Activated CD8-positive, alpha-beta memory T cell treated with anti-CD3 and anti-CD28 coated beads for 24 hours (primary cell): ENCODE measurements at regions not wholly inside any gene's neighbourhood (a gene's known extent, or its start where the extent isn't known, plus 50 kb on each side); places are given as distances from the start of the nearest gene placed in this dataset.

Experiments used
- DNase-seq: peaks from one replicate; pipeline ENCODE4 v3.0.0-alpha.2; 2020

DNA sequence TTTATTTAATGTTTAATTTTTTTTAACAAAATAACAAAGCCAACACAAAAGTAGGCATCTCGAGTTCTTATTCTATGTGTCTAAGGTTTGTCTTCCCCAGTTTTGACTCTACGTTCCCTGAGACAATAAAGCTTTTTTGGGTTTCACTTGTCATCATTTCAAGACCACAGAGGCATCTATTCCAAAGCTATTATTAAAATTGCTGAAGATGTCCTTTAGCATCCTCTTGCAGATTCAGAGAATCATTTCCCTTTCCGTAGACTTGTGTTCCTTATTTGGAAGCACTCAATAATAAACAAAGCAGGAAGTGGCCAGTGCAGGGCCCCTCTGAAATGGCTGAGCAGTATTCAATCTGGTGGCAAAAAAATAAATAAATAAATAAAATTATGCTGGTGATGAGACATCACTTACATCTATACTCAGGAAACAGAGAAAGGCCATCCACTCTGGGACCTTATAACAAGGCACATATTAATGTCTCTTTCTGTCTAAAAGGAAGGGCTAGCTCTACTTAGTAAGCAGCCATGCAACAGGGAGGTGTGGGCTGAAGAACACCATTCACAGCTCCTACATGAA, 362.3 kb downstream of the WDR72 start:
- DNase-seq = no peak

DNA sequence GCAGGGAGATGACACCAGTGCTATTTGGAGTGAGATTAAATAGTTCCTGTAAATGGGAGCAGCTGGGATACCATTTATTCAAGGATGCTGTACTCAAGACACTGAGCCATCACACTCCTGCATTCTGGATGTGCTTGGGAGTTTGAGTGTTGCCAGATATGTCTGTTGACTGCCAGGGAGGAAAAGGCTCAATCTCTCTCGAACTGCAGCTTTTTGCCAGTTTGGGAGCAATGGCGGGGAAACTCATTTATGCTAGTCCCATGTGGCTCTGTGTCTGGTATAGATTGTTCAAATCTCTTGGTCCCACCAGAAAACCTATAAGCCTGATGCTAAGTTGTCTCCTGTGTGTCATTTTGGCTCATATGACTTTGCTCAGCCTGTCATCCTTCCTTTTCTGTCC, 363.6 kb downstream of the WDR72 start:
- DNase-seq = no peak

DNA sequence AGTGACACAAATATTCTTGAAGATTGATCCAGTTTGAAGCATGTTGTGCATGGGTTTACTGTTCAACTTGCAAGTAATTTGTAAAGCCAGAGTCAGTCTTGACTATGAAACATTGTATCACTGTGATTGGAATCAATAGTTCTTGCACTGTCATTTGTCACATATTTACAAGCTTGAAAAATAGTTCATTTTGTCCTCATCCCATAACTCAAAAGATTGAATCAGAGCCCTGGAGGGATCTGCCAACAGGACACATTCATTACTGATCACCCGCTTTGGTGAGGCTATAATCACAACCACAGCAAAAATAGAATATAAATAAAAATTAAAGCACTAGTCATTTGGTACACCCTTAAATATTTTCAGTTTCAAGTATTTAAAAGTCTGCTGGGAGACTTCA, 368.9 kb downstream of the WDR72 start:
- DNase-seq = no peak

DNA sequence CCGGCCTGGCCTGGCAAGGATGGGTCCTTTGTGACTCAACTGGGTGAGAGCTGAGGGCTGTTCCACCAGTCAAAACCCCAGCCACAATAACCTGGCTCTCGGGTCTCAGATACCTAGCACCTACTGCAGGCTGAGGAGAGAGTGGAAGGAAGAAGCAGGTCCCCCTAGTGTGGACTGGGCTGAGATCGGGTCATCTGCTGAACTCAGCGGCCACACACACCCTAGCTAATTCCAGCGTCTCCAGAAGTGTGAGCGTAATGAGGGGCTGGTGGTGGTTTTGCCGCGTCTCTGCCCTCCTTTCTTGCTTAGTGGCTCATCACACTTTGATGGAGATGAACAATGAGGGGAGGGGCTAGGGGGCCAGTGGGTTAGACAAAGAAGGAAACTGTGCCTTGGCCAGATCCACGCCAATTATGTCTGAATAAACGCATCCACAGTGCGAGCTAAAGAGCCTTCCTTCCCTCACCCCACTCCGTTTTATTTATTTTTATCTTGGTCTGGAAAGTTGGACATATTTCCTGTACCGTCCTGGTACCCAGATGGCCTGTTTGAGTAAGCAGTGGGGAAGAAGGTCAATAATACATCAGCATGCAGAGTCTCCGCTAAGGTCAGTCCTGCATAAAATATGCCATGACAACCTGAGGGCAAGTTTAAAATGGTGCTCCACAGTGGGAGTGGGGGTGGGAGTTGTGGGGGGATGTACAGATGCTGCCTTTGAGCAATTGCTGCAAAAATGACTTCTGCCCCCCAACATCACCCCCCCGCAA, 370.0 kb downstream of the WDR72 start:
- DNase-seq = no peak

DNA sequence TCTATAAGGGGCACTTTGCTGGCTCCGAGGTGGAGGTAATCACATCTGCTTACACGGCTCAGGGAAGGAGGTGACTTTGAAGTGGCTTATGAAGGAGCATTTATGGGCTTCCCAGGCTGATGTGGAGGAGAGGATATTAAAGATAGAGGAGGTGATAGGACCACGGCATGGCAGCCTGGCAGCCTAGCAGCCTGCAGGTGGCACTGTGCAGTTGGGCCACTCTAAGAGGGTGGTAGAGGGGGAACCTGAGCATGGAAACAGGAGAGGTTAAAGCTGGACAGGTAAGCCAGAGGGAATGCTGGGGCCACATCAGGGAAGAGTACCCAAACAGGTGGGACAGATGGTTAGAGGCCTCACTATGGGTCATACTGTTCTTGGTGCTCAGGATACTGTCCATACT, 375.0 kb downstream of the WDR72 start:
- DNase-seq = no peak

DNA sequence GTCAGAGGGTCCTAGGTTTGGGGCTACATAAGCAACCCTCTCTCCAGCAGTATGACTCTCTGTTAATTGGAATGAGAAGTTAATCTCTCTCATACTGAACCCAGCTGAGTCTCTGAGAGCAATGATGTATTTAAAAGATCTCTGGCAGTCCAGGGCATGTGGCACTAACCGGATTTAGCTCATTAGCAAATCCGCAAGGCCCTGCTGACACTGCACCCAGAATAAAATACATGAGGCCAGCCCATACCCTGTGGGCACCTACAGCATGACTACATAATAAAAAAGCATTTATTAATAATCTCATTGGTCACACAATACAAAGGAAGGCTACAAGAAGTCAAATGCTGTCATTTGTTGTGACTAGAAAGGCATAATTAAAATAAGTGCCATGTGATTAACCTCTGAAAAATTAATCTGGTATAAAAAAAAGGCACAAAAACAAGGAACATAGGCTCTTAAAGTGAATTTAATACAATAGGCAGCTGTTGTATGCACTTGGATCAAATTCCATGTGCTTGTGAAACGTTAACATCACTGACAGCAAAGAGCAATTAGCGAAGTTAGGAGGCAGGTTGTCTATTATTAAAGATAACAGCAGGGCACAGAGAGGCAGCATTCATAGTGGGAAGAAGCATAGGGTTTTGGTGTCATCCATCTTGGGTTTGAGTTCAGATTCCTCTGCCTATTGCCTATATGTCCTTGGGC, 381.2 kb downstream of the WDR72 start:
- no peak for DNase-seq

DNA sequence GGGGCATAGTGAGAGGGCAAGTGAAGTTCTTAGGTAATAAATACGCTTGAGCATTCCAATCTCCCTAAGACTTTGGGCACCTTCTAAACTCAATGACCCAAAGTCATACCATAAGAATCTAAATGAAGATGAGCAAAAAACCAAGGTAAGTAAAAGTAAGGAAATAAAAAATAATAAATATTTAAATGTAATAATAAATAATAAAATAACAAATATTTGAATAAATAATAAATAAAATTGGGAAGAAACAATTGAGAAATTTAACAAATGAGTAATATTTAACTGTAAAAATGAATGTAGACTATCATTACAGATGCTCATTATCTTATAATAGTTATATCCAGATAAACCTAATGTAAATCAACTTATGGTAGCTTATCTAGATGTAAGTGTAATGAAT, 391.7 kb downstream of the WDR72 start:
- DNase-seq = no peak

DNA sequence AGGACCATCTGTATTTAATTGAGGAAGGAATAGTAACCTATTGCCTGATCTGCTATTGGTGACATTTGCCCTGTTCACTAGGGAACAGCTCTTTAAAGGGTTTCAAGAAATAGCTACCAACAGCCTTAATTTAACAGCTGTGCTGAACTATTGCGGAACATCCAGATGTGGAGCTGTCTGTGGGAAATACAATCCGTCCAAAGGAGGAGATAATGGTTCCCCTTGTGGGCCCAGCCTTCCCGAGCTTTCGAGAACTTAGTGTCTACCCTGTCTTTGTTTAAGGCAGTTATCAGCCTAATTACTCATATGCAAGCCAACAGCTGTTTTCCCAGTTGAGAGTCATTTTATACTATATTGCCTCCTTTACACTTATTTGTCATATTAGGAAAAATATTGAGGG, 398.6 kb downstream of the WDR72 start:
- DNase-seq = no peak

DNA sequence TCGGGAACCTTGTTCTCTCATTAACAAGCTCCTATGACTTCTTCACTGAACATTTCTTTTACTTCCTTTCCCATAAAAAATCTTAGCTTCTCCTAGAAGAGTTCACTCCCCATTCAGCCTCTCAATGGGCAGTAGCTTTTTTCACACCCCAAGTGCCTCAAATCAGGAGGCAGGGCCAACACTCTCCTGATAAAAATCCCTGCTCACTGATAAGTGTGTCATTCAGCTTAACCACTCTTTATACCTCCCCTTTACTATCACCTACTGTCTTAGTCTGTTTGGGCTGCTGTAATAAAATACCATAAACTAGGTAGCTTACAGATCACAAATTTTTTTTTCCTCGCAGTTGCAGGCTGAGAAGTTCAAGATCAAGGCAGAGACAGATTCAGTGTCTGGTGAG, 400.4 kb downstream of the WDR72 start:
- no peak for DNase-seq

DNA sequence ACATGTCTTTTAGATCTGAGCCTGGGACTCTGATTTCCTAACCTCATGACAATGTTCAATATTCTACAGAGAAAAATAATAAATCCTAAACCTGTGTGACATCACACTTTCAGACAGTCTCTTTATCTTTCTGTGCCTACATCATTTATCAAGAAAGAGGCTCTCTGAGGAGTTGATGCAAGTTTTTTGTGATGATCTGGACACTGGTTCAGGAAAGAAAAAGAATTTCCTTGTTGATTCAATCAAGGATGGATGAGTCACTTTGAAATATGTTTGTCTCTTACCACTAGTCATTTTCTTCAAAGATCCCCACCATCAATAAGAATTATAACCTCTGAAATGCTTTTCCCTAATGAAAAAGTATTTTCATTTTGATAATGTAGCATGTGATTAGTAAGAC, 404.6 kb downstream of the WDR72 start:
- DNase-seq = no peak

DNA sequence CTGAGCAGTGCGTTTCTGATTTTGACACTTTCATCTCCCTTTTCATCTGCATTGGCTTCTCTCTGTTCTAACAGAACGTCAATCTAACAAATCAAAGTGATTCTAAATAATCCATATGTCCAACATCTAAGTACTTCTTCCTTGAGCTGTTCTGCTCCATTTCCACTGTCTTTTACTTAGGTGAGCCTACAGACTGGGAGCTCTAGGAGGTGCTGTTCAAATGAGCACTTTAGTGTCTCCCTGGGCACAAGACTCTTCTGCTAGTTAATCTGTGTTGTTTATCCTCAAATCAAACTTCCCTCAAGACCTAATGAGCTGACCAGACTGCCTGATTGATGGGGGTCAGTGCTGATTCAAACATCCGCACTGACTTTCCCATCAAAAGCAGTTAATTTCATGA, 408.1 kb downstream of the WDR72 start:
- DNase-seq = no peak

DNA sequence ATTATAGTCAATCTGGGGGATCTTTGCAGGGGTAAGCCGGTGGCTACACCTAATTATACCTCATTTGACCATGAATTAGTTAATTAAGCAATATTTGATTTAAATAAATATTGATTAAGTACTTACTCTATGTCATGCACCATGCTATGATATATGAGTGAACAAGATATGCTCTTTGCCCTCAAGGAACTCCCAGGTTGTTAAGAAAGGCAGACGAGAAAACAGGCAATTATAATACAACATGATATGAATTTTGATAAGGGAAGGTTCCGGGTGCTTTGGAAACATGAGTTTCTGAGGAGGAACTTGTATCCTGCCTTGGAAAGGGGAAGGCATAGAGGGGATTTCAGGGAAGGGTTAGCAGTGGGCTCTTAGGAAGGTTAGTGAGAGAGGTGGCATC, 412.9 kb downstream of the WDR72 start:
- no peak for DNase-seq

DNA sequence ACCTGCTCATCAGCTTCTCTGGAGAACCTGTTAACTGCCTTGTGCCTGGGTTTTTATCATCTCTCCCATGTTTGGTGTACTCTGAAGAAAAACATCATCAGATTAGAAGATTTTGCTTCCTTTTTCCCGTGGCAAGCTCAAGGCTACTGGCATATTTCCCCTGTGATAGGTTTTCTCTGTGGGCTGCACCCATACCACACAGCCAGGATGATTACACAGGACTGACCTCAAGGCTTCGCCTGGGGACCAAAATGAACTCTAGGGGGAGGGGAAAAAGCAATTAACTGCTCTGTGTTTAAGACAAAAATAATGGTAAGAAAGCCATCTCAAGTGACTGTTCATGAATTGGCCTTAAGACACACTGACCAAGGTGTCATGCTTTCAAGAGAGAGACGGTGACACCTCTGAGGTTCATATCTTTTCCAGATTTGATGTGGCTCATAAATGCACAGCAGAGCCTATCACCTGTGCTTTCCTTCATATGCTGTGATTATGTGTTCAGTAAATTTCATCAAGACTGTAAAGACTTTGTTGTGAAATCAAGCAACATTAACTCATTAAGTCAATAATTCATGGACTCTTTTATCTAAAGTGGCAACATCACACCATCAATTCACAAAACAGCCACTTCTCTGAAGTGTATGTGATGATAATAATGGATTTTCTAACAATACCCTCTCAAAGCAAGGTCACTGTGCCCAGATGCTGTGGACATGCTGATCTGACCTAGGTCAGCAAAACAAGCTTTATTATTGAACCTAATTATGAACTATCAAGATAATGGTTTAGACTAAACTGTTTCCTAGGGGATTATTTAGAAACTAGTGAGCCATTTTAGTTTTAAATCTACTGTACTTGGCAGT, 427.9 kb downstream of the WDR72 start:
- DNase-seq = no peak

DNA sequence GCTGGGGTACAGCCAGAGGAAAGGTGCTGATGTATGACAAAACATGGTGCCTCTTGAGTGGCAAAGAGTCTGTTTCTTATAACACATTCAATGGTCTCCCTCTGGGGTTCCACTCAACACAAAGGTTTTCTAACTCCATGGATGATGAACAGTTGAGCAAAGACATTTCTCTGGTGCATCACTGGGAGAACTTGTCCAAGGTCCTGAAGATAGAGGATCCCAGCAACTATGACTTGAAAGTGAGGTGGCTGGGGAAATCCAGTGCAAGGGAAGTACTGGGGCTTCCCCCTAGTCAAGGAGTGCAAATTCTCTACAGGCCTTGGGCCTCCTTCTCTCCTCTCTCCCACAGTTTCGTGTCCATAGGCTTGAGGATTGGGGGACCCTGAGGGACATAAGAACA, 431.1 kb downstream of the WDR72 start:
- no peak for DNase-seq

DNA sequence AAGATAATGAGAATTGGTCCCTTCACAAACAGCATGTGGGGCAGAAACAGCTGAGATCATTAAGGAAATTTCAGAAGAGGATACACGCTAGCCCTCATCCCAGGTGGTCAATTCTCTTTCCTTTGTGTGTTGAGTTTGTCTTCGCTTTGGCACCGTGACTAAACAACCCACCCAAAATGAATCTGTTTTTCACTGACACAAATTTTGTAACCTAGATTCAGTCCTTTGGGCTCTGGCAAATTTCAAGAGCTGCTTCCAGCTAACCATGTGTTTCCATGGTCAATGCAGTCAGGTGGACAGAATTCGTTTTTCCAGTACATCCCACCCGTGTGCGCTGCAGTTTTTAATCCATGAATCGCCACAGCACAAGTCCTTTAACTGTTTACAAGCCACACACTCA, 435.4 kb downstream of the WDR72 start:
- DNase-seq = no peak

DNA sequence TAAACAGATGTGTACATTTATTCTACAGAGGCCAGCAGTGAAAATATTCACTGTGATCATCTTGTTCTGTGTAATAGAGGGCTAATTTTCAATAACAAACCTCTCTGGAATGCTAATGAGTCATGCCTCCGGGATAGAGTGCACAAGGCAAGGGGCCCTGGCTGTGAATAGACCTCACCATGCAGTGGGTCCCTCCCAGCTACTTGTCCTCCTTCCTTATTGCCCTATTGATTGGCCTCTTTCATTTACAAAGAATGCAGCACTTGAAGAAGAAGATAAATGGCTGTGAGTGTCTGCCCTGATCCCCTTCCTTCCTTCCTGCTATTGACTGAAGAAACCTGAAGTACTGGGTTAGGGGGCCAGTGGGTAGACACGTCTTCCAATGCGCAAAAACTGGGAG, 436.3 kb downstream of the WDR72 start:
- no peak for DNase-seq

DNA sequence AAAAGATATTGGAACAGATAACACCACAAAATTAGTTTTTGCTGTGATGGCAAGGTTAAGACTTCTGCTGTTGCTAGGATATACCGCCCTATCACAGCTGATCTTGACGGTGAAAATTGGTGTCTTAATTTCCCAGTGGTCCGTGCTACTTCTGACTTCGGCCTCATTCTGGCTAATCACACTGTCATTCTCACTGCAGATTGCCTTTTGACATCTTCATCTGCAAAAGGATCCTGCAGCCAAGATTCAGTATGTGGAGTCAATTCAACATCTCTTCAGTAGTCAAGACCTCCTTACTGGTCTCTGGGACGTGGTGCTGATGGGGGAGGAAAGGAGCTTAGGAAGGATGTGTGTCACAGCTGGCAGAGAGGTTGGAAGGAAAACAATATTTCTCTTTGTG, 438.6 kb downstream of the WDR72 start:
- no peak for DNase-seq

DNA sequence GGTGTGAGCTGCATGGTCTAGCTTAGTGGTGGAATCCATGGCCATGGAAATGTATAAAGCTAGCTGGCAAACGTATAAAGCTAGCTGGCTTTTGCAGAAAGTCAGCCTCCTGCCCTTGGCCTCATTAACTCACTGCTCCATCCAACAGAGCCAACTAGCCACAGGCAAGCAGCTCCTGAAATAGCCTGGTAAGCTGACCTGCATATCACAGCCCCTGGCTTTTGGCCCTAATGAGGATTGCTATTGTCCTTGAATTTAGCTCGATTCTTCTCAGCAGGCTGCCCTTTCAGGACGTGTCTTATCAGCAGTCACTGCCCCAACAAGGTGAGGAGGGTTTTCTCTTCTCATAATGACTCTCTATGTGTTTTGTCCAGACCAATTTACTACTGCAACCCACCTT, 446.8 kb downstream of the WDR72 start:
- no peak for DNase-seq

DNA sequence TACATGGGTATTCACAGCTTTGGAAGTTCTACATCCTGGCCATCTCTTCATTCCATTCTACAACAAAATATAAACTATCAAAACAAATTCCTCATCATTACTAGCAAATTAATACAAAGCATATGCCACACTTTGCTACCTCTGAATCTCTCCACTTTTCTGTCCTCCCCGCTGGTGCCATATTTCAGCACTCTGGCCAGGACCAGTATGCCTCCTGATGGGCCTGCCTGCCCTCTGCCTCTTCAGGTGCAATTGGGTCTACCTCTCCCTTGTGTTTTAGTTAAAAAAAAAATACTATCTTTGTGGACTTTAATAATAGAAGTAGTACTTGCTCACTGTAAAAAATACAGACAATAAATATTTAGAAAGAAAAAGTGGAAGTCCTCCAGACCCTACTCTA, 448.8 kb downstream of the WDR72 start:
- DNase-seq = no peak

DNA sequence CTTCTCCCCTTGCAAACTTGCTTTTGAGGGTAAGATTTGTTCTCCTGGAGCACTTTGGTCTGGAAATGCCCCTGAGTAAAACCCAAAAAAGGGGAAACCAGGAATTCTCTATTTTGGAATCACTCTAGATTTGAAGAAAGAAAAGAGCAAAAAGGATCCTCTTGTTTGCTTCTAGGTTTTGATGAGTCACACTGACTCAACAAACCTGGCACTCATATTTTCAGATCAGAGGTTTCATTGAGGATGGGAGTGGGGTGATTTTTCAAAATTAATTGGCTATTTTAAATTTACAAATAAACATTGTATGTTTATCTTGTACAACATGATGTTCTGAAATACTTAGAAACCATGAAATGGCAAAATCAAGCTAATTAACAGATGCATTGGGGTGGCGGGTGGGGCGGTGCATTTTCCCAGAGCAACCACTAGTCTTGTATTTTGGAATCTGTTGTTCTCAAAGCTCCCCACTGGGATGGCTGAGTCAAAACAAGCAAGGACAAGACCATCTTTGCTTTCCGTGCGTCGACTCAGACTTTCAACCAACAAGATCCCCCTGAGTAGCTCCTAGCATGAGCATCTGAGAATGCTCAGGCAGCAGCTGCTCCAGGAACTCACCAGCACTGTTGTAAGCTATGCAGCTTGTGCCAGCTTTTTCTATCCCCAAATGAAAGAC, 451.4 kb downstream of the WDR72 start:
- no peak for DNase-seq

DNA sequence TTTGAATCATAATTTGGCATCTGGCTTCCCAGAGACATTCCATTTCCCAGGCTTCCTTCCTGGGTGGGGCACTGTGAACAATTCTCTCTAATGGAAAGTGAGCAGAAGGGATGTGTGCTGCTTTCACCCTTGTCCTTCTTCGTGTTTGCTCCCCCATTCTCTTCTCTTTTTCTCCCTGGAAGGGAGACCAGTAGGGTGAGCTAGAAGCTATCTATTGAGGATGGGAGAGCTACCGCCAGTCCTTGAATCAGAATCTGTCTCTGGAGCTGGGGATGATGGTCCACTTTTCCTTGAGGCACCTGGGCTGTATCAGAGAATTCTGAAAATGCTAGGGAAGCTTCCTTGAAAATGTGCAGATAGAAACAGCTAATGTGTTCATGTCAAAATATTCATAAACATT, 453.9 kb downstream of the WDR72 start:
- DNase-seq = no peak

DNA sequence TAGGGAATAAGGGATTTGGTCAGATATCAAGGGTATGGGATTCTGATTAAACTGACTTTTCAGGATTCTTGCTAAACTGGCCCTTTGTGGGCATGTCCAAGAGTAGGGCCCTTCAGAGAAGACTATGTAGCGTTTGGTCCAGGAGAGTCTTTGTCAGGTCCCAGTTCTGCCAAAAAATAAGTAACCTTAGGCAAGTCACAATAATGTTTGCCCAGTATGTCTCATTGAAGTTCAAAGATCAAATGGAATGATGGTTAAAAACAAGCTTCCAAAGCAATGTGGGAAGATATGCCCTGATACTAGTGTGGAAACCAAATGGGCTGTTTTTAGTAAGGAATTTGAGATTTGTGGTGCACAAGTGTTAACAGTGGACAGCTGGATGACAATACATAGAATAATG, 454.4 kb downstream of the WDR72 start:
- no peak for DNase-seq

DNA sequence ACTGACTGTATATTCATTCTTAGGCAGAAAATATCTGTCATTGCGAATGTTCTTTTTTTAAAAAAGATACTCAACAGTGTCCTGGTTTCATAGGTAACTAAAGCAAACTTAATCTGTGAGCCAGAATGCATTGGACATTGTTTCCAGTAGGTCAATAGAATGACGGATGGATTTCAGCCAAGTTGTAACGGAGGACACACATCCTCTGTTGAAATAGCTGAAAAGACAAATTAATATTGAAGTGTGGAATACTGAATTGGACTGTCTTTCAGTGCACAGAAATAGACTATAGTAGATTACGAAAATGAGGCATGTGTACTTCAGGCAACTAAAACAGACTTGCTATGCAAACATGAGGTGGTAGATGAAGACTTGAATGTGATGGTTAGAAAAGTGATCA, 461.6 kb downstream of the WDR72 start:
- no peak for DNase-seq
